ENCODE measurements at regions not wholly inside any gene's neighbourhood (a gene's known extent, or its start where the extent isn't known, plus 50 kb on each side); places are given as distances from the start of the nearest gene placed in this dataset.

- TF ChIP-seq GABPA (IDR thresholded peaks at IDR 0.05; ENCODE audit: low read depth, low read length) (no peak), GABPA (CRISPR knock-in tag; IDR thresholded peaks at IDR 0.05; ENCODE audit: low read depth) (no peak), KAT7 (CRISPR knock-in tag; IDR thresholded peaks at IDR 0.05; ENCODE audit: borderline replicate concordance) (no peak), RFX5 (IDR thresholded peaks at IDR 0.05; ENCODE audit: low read depth, low read length) (no peak), CTCF (CRISPR knock-in tag; IDR thresholded peaks at IDR 0.05) (no peak), EZH2 (conservative IDR thresholded peaks at IDR 0.05; ENCODE audit: low read depth, low read length) (no peak), RAD21 (CRISPR knock-in tag; IDR thresholded peaks at IDR 0.05) (no peak), POLR2A (IDR thresholded peaks at IDR 0.05; ENCODE audit: insufficient read depth in 1 of 2, low read depth in 2 of 2, low read length in 2 of 2) (no peak), IKZF1 (IDR thresholded peaks at IDR 0.05) (no peak)
- TF ChIP-seq, protein P1, sequence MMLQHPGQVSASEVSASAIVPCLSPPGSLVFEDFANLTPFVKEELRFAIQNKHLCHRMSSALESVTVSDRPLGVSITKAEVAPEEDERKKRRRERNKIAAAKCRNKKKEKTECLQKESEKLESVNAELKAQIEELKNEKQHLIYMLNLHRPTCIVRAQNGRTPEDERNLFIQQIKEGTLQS (CRISPR knock-in tag; IDR thresholded peaks at IDR 0.05), result no peak
- TF ChIP-seq, protein P2, sequence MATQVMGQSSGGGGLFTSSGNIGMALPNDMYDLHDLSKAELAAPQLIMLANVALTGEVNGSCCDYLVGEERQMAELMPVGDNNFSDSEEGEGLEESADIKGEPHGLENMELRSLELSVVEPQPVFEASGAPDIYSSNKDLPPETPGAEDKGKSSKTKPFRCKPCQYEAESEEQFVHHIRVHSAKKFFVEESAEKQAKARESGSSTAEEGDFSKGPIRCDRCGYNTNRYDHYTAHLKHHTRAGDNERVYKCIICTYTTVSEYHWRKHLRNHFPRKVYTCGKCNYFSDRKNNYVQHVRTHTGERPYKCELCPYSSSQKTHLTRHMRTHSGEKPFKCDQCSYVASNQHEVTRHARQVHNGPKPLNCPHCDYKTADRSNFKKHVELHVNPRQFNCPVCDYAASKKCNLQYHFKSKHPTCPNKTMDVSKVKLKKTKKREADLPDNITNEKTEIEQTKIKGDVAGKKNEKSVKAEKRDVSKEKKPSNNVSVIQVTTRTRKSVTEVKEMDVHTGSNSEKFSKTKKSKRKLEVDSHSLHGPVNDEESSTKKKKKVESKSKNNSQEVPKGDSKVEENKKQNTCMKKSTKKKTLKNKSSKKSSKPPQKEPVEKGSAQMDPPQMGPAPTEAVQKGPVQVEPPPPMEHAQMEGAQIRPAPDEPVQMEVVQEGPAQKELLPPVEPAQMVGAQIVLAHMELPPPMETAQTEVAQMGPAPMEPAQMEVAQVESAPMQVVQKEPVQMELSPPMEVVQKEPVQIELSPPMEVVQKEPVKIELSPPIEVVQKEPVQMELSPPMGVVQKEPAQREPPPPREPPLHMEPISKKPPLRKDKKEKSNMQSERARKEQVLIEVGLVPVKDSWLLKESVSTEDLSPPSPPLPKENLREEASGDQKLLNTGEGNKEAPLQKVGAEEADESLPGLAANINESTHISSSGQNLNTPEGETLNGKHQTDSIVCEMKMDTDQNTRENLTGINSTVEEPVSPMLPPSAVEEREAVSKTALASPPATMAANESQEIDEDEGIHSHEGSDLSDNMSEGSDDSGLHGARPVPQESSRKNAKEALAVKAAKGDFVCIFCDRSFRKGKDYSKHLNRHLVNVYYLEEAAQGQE (IDR thresholded peaks at IDR 0.05; ENCODE audit: borderline replicate concordance in 1 of 2, low read depth in 1 of 2, low read length in 2 of 2), result no peak
These were observed 362.9 kb downstream of the EMP1 start for GRCh38 chr12:13559318-13559978.

Measured in HepG2 (cell line).